ENCODE measurements at regions not wholly inside any gene's neighbourhood (a gene's known extent, or its start where the extent isn't known, plus 50 kb on each side); places are given as distances from the start of the nearest gene placed in this dataset.

GRCh38 chr2:145154731-145155130, 634.8 kb upstream of the ZEB2 start:
- DNase-seq (ENCODE audit: low spot score, unreplicated experiment), result no peak
- Mint-ChIP-seq H3K36me3 (ENCODE audit: insufficient read depth) (no peaks in the 10 kb centered on the region), H3K4me1 (ENCODE audit: low read depth) (no peaks in the 10 kb centered on the region), H3K27ac (no peak overlapping the region), H3K9me3 (ENCODE audit: low read depth) (peaks cover 7% of the 10 kb centered on the region), H3K27me3 (no peaks in the 10 kb centered on the region), H3K4me3 (ENCODE audit: low read depth) (no peak overlapping the region)
- no peak for TF ChIP-seq CTCF (IDR thresholded peaks at IDR 0.05; ENCODE audit: unreplicated experiment)

- Mint-ChIP-seq H3K36me3 (ENCODE audit: insufficient read depth) (no peaks in the 10 kb centered on the region), H3K27me3 (no peaks in the 10 kb centered on the region), H3K9me3 (ENCODE audit: low read depth) (peaks cover 9% of the 10 kb centered on the region), H3K4me3 (ENCODE audit: low read depth) (no peak overlapping the region), H3K27ac (no peak overlapping the region), H3K4me1 (ENCODE audit: low read depth) (no peaks in the 10 kb centered on the region)
- TF ChIP-seq CTCF (IDR thresholded peaks at IDR 0.05; ENCODE audit: unreplicated experiment), result no peak
- DNase-seq (ENCODE audit: low spot score, unreplicated experiment), result no peak
These were observed 626.8 kb upstream of the ZEB2 start for GRCh38 chr2:145146691-145147090.

GRCh38 chr2:145144131-145144728, 624.3 kb upstream of the ZEB2 start:
- Mint-ChIP-seq H3K27ac (no peak overlapping the region), H3K4me3 (ENCODE audit: low read depth) (no peak overlapping the region), H3K4me1 (ENCODE audit: low read depth) (no peaks in the 10 kb centered on the region), H3K27me3 (no peaks in the 10 kb centered on the region), H3K36me3 (ENCODE audit: insufficient read depth) (no peaks in the 10 kb centered on the region), H3K9me3 (ENCODE audit: low read depth) (peaks cover 5% of the 10 kb centered on the region)
- DNase-seq (ENCODE audit: low spot score, unreplicated experiment), result no peak
- no peak for TF ChIP-seq CTCF (IDR thresholded peaks at IDR 0.05; ENCODE audit: unreplicated experiment)

GRCh38 chr2:145141981-145142380, 622.1 kb upstream of the ZEB2 start:
- Mint-ChIP-seq H3K4me3 (ENCODE audit: low read depth) (no peak overlapping the region), H3K36me3 (ENCODE audit: insufficient read depth) (no peaks in the 10 kb centered on the region), H3K9me3 (ENCODE audit: low read depth) (peaks cover 10% of the 10 kb centered on the region), H3K27ac (no peak overlapping the region), H3K27me3 (no peaks in the 10 kb centered on the region), H3K4me1 (ENCODE audit: low read depth) (no peaks in the 10 kb centered on the region)
- no peak for TF ChIP-seq CTCF (IDR thresholded peaks at IDR 0.05; ENCODE audit: unreplicated experiment)
- no peak for DNase-seq (ENCODE audit: low spot score, unreplicated experiment)

GRCh38 chr2:145140658-145141057, 620.7 kb upstream of the ZEB2 start:
- Mint-ChIP-seq H3K9me3 (ENCODE audit: low read depth) (peaks cover 12% of the 10 kb centered on the region), H3K4me1 (ENCODE audit: low read depth) (no peaks in the 10 kb centered on the region), H3K27ac (no peak overlapping the region), H3K4me3 (ENCODE audit: low read depth) (no peak overlapping the region), H3K27me3 (no peaks in the 10 kb centered on the region), H3K36me3 (ENCODE audit: insufficient read depth) (no peaks in the 10 kb centered on the region)
- no peak for DNase-seq (ENCODE audit: low spot score, unreplicated experiment)
- no peak for TF ChIP-seq CTCF (IDR thresholded peaks at IDR 0.05; ENCODE audit: unreplicated experiment)

All from progenitor cell of endocrine pancreas (in vitro differentiated cells).